ENCODE measurements at regions not wholly inside any gene's neighbourhood (a gene's known extent, or its start where the extent isn't known, plus 50 kb on each side); places are given as distances from the start of the nearest gene placed in this dataset.

DNA sequence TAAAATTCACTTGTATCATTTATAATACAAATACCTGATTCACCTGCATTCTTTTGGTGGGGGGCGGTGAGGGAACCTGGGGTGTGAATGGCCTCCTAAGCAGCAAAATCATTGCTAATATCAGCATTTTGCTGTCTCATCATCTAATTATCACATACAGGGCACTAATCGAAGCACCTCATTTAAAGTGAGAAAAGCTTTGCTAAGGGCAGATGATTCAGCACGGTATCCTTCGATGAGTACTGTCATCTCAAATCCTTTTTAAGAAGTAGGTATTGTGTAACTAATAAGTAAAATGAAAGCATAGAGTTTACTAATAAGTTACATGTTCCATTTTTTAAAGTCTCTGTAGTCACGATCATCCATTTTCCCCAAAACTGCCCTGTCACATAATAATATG, 278.1 kb upstream of the SOX5 start:
- no peak overlapping the region for H3K4me3 ChIP-seq (ENCODE audit: low read depth, low read length)
- TF ChIP-seq, protein P1, sequence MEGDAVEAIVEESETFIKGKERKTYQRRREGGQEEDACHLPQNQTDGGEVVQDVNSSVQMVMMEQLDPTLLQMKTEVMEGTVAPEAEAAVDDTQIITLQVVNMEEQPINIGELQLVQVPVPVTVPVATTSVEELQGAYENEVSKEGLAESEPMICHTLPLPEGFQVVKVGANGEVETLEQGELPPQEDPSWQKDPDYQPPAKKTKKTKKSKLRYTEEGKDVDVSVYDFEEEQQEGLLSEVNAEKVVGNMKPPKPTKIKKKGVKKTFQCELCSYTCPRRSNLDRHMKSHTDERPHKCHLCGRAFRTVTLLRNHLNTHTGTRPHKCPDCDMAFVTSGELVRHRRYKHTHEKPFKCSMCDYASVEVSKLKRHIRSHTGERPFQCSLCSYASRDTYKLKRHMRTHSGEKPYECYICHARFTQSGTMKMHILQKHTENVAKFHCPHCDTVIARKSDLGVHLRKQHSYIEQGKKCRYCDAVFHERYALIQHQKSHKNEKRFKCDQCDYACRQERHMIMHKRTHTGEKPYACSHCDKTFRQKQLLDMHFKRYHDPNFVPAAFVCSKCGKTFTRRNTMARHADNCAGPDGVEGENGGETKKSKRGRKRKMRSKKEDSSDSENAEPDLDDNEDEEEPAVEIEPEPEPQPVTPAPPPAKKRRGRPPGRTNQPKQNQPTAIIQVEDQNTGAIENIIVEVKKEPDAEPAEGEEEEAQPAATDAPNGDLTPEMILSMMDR (IDR thresholded peaks at IDR 0.05; ENCODE audit: low read depth, low read length) = no peak

DNA sequence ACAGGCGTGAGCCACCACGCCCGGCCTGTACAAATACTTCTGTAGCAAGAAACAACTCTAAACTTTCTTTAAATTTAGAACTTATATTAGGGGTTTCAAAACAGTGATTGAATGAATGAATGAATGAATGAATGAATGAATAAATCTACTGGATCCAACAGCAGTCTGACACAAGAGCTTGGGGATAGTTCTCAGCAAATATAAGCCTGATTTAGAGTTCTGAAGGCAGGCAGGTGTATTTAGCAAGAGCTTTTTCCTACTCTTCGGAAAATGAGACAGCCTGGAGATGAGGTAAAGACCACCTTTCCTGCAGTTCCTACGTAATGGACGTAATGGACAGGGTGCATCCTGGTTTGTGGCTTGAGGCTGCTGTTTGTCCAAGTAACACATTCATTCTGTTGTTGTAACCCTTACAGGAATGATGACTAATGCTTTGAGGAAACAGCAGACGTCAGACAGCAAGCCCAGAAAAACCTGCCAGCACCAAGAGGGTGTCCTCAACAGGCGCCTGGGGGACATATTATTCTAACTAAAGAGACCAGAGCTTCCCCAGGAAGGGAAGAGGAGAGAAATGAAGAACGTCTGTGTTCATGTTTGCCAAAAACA, 277.4 kb upstream of the SOX5 start:
- H3K4me3 ChIP-seq (ENCODE audit: low read depth, low read length) = no peak overlapping the region
- TF ChIP-seq, protein P1 (IDR thresholded peaks at IDR 0.05; ENCODE audit: low read depth, low read length) = no peak

GRCh38 chr12:24224401-24224800, 274.9 kb upstream of the SOX5 start:
- TF ChIP-seq, protein P1 (IDR thresholded peaks at IDR 0.05; ENCODE audit: low read depth, low read length) = no peak
- H3K4me3 ChIP-seq (ENCODE audit: low read depth, low read length) = no peak overlapping the region

DNA sequence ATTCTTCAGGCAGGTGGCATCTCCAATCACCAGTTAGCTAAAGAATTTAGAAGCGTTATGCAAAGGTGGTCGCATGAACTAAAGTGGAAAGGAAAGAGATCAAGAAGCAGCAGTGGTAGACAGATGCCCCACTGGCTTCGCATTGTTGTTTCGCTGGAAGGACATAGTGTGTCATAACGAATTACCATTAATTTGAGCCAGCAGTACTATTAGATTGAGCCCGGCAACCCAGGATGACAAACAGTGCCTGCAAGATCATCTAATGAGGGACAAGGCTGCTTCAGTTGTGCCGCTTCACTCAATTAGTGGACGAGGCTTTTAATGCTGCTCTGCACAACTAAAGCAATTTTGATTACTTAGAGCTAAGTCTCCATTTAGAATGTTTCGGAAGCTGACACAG, 274.5 kb upstream of the SOX5 start:
- TF ChIP-seq, protein P1 (IDR thresholded peaks at IDR 0.05; ENCODE audit: low read depth, low read length) = no peak
- no peak overlapping the region for H3K4me3 ChIP-seq (ENCODE audit: low read depth, low read length)

DNA sequence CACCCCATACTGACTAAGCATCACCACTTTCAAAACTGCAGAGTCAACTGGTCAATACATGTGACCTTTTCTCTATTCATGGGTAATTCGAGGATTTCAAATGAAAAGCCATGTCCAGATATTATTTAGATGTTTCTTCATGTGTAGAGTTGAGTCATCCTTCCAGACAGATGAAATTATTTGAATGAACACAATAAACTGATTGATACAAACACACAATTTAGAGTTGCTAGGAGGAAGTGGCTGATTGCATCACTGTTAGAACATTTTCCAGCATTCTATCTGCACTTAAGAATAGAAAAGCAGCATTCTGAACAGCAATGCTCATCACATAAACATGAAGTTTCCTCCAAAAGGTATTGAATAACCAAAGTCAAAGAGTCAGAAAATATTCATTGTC, 273.5 kb upstream of the SOX5 start:
- TF ChIP-seq, protein P1 (IDR thresholded peaks at IDR 0.05; ENCODE audit: low read depth, low read length) = no peak
- no peak overlapping the region for H3K4me3 ChIP-seq (ENCODE audit: low read depth, low read length)

DNA sequence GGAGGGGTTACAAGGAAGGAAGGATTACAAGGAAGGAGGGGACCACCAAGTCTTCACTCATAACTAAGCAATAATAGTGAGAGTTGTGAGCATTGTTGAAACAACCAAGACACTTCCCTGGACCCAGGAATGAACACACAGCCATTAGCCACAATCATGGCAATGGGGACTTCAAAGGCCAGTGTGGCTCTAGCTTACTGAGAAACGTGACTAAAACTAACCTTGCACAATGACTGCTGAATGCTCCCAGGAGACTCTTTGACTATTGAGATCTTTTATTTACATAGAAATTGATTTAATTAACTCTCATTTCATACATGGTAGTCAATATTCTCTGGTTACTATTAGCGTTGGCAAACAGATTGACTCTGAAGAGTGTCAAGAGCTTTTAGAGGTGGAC, 263.0 kb upstream of the SOX5 start:
- H3K4me3 ChIP-seq (ENCODE audit: low read depth, low read length) = no peak overlapping the region
- TF ChIP-seq, protein P1 (IDR thresholded peaks at IDR 0.05; ENCODE audit: low read depth, low read length) = no peak

GRCh38 chr12:24206621-24207020, 257.2 kb upstream of the SOX5 start:
- no peak overlapping the region for H3K4me3 ChIP-seq (ENCODE audit: low read depth, low read length)
- TF ChIP-seq, protein P1 (IDR thresholded peaks at IDR 0.05; ENCODE audit: low read depth, low read length) = no peak
